NCI-H526 treated with DMSO at 0.1 percent for 48 hours (cell line): ENCODE measurements at regions not wholly inside any gene's neighbourhood (a gene's known extent, or its start where the extent isn't known, plus 50 kb on each side); places are given as distances from the start of the nearest gene placed in this dataset.

Source experiments
- DNase-seq: peaks from one replicate; lab custom pipeline; 2025; lab: John Stamatoyannopoulos, UW

DNA sequence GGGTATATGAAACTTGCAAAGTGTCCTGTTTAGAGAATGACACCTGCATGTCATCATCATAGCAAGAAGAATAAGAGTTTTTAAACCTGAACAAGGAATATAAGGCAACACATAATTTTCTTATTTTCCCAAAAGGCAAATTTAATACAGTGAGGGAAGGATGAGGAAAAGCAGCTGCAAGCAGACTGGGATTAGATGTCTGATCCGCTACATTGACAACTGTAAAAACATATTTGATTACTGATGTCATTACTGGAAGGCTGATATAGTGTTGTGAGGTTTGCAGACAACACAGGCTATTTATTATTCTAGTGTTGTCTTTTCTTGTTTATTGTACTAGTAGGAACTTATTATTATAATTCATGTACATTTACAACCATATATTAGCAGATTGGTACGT is 528.7 kb downstream of the ZIC1 start:
- no peak for DNase-seq

DNA sequence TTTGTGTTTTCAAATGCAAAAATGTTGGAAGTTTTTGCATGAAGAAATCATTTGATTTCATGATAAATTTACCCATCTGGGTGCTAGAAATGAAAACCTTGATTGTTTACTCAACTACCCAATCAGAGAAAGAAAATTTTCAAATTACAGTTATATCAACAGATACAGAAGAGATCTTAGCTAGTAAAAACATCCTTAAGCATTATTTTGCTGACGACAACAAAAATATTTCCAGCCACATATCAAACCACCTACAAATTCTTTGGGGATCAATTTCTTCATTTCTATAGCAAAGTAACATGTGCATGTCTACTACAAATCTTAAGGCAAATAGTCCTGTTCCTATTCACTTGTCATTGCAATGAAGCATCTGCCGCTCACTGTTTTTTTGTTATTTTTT is 530.3 kb downstream of the ZIC1 start:
- DNase-seq: no peak

DNA sequence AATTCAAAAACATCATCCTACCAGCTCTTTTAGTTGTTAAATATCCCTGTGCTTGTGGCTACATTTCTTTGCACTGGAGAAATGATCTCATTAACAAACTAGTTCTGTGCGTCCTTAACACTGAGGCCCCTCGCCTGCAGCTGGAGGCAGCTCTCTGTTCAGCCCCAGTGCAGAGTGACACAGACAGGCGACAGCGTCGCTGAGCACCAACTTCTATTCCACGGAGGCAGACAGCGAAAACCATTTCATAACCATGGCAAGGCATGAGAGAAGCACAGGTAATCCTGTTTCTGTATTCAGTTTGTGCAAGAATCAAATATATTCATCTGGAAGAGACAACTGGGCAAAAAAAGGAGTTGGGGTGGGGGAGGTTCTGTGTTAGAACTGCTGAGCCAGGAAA is 530.7 kb downstream of the ZIC1 start:
- peak; percentile 35 for DNase-seq

GRCh38 chr3:147940405-147941193 is 531.4 kb downstream of the ZIC1 start:
- peak; percentile 61 for DNase-seq

GRCh38 chr3:147941969-147942368 is 532.8 kb downstream of the ZIC1 start:
- peak; percentile 76 for DNase-seq

- DNase-seq: no peak
Observed at GRCh38 chr3:147943265-147943945, 534.2 kb downstream of the ZIC1 start.

DNA sequence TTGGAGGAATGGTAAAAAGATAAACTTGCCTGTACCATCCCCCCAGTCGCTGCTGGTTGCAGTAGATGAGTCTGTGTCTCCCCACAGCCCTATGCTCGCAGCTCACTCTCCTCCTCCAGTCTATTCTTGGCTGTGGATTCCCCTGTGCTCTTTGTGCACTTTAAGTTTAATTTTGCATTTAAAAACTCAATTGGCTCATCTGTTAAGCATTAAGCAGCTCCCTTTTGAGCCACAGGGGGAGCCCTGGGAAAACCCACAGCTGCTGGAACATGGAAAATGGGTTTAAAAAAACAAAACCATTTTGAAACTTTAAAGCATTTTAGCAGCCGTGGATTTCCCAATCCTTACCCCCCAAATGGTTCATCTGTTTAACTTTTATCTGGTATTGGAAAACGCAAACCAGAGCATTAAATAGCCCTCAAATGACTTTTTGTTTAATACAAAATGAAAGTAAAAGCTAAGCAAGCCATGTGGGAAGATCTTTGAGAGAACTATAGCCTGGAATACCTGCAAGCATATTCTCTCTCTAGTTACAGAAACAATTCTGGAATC is 536.9 kb downstream of the ZIC1 start:
- DNase-seq: no peak

DNA sequence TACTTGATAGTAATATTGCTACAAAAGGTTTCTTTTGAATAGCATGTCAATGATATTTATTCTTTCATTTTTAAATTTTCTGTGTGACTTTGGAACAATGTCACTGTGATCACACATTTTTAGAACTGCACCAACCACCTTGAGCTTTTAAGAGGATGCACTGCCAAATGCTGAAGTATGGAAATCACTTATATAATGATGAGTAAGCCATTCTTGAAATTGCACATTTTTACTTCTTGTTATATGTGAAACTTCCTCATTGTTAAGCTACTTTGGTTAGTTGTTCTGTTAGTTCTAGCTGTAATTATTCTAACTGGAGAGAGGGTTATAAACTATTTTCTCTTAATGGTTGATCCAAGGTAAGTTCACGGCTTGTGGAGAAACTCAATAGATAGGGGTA is 547.5 kb downstream of the ZIC1 start:
- DNase-seq: no peak

GRCh38 chr3:147958754-147959153 is 549.6 kb downstream of the ZIC1 start:
- no peak for DNase-seq

GRCh38 chr3:147960786-147961185 is 551.6 kb downstream of the ZIC1 start:
- no peak for DNase-seq

GRCh38 chr3:147962408-147963164 is 553.4 kb downstream of the ZIC1 start:
- peak; percentile 47 for DNase-seq

DNA sequence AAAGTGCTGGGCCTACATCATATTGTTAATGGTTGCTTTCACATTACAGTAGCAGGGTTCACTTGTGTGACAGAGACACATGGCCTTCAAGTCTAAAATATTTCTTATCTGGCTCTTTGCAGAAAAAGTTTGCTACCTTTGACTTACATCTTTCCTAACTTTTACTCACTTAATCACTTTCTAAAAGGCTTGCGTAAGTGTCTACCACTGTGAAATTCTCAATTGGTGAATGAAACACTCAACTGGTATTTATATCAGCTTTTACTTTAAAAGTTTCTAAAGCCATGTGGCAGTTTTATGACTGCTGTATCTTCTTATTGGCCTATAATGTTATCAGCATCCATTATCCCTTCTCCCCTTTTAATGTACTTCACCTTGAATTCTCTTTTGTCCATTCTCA is 554.5 kb downstream of the ZIC1 start:
- DNase-seq: no peak

DNA sequence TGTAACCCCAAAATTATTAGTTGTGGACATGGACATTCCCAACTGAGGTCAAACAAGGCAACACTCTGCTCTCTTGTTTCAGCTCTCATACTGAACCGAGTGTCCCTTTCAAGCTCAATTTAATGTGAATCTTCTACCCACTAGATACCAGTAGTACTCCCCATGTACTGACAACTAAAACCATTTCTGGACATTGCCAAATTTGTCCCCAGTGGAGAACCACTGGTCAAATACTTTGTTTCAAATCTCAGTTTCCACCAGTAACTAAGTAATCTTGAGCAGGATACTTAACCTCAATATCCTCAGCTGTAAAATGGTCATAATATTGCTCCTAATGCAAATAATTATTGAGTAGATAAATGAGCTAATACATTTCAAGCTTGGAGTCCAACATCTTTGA is 566.0 kb downstream of the ZIC1 start:
- DNase-seq: no peak

DNA sequence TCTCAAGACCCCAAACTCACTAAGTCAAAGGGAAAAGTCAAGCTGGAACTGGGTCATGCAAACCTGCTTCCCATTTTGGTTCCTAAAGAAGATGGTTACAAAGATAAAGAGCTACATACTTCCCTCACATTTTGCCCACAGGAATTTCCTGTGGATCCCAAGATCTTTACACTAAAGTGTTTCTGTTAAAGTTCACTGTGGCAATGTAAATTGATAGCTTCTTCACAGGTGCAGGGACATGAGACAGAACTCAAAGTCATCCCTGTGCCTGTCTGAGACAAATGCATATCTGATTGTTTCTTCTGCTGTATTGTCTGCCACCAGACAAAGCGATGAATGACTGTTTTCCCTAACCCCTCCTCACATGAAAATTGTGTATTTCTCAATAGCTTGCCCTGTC is 567.8 kb downstream of the ZIC1 start:
- DNase-seq: no peak

DNA sequence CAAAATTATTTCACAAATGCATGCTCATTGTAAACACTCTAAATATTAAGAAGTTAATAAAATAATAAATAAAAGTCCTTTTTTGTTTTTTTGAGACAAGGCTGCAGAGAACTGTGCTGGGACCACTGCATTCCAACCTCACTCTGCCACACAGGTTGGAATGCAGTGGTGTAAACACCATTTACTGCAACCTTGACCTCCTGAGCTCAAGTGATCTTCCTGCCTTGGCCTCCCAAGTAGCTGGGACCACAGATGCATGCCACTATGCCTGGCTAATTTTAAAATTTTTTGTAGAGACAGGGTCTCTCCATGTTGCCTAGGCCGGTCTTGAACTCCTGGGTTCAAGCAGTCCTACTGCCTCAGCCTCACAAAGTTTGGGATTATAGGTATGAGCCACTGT is 578.4 kb downstream of the ZIC1 start:
- no peak for DNase-seq

GRCh38 chr3:147989344-147989743 is 580.2 kb downstream of the ZIC1 start:
- no peak for DNase-seq

DNA sequence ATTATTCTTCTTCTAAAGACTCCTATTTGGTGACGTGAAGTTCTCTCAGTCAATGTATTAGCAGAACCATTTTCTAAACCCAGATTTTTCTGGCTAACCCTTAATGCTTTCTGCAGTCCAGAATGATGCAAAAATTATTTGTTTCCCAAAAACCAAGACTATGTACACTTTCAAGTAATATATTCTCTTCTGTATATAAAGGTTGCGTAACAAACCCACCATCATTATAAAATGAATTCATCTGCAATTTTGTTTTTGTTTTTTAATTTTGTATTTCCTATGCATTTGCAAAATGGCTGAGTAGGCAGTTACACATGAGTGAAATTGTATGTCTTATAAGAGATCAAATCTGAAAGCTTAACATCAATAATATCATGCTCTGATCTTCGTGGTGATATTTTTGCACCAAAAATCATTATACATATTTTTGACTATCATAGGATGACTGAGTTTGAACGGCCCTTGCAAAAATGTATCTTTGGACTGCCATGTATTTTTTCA is 593.6 kb downstream of the ZIC1 start:
- DNase-seq: no peak

- no peak for DNase-seq
Observed at GRCh38 chr3:148004331-148004730, 595.2 kb downstream of the ZIC1 start.

GRCh38 chr3:148005456-148005855 is 596.3 kb downstream of the ZIC1 start:
- DNase-seq: no peak

- no peak for DNase-seq
Observed at GRCh38 chr3:148006508-148006907, 597.3 kb downstream of the ZIC1 start.

DNA sequence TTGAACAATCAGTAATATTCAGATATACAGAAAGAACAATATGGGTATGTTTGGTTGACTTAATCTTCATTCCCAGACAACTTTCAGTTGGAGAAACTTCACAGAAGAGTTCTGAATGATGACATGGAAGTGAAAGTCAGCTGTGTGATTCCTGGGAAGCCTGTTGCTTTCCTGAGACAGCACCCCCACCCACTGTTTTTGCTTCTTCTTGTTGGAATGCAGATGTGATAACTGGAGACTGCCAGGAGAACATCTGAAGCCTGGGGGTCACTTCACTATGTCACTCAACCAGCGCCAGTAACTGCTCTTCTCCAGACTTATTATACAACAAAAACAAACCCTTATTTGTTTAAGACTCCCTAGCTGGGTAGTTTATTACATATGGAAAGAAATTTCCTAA is 599.4 kb downstream of the ZIC1 start:
- DNase-seq: no peak

GRCh38 chr3:148020861-148021260 is 611.7 kb downstream of the ZIC1 start:
- no peak for DNase-seq
